Heart left ventricle (tissue), 16 donors: ENCODE measurements at regions not wholly inside any gene's neighbourhood (a gene's known extent, or its start where the extent isn't known, plus 50 kb on each side); places are given as distances from the start of the nearest gene placed in this dataset.
A peak's percentile ranks its signal among the peaks of the same experiment; 100 is the strongest.

Experiments
- ATAC-seq, 4 donors: fragments of 200-7000 bp; cut with Tn5 transposase; one replicate each; pipeline ENCODE4 v1.9.1; 2020 to 2022; ENCODE audit warnings: moderate library complexity in 4 of 4, mild to moderate bottlenecking in 3 of 4, moderate number of reproducible peaks in 1 of 4
- DNase-seq, 5 donors: peaks; one replicate each; pipeline ENCODE4 v3.0.0-alpha.2; 2020
- H3K27ac ChIP-seq, 12 donors: fragments of 200-600 bp; sonication (generic) in 4 of 12; one replicate each; pipeline versions ENCODE4 v1.5.0 to v1.8.0; 2016 to 2022; ENCODE audit warnings: mild to moderate bottlenecking in 2 of 12
- H3K27me3 ChIP-seq, 9 donors: fragments of 200-600 bp; sonication (generic) in 2 of 9; one replicate each; pipeline versions ENCODE4 v1.5.1 to v1.8.0; 2016 to 2022; ENCODE audit warnings: mild to moderate bottlenecking in 3 of 9
- H3K36me3 ChIP-seq, 9 donors: fragments of 200-600 bp; sonication (generic) in 2 of 9; one replicate each; pipeline versions ENCODE4 v1.5.0 to v1.8.0; 2018 to 2022; ENCODE audit warnings: mild to moderate bottlenecking in 2 of 9
- H3K4me1 ChIP-seq, 12 donors: fragments of 200-600 bp; sonication (generic) in 4 of 12; one replicate each; pipeline versions ENCODE4 v1.5.0 to v1.8.0; 2016 to 2022; ENCODE audit warnings: mild to moderate bottlenecking in 3 of 12
- H3K4me3 ChIP-seq, 12 donors: fragments of 200-600 bp; sonication (generic) in 4 of 12; one replicate each; pipeline versions ENCODE4 v1.5.0 to v1.8.0; 2017 to 2022; ENCODE audit warnings: mild to moderate bottlenecking in 9 of 12, moderate library complexity in 4 of 12
- H3K9me3 ChIP-seq, 12 donors: fragments of 200-600 bp; sonication (generic) in 4 of 12; one replicate each; pipeline versions ENCODE4 v1.5.0 to v1.8.0; 2016 to 2022; ENCODE audit warnings: mild to moderate bottlenecking in 1 of 12
- CTCF ChIP-seq, 12 donors: fragments of 200-600 bp; sonication (generic) in 4 of 12; IDR thresholded peaks; one replicate each; pipeline versions ENCODE4 v1.5.0 to v1.8.0; 2018 to 2022; ENCODE audit warnings: antibody characterized with exemption in 12 of 12, mild to moderate bottlenecking in 5 of 12
- POLR2A ChIP-seq, 2 donors: fragments of 450-650 bp; IDR thresholded peaks; one replicate each; pipeline ENCODE4 v1.6.1; 2017; ENCODE audit warnings: antibody characterized with exemption in 2 of 2, mild to moderate bottlenecking in 2 of 2, moderate library complexity in 2 of 2
- WGBS, 4 donors: extraction: QIAGEN DNeasy Blood & Tissue Kit in 2 of 4; methylation state at CpG; one replicate each; pipeline versions ENCODE4 v1.1.5 to v1.1.7; 2013 to 2018; 5-methylcytosine and 5-hydroxymethylcytosine counted together
- intact Hi-C, 10 donors: fragments of 100-400 bp; cut with DNase I; formaldehyde crosslinking; loops; one replicate each; pipeline versions ENCODE4 v1.11.1 to v1.14.2; 2022
- donor health status: ischemic (EF 13 %, LVEDD 7.1; RV severe dilation, severe dysfunction).
- donor health status: healthy with polysubstance abuse.
- donor health status: DM: no; HTN: yes; CAD: no.
- donor health status: DM: no; HTN: no; CAD: no.
- donor health status: ischemic (EF 25% LVEDD 6.9; RV normal size, moderate dysfunction).
- donor health status: ischemic (EF 25% LVEDD 5.7; RV mildly dilated, moderate dysfunction).
- donor health status: healthy.
- donor health status: DM: yes; HTN: yes; CAD: no.
- donor health status: ischemic (EF 35%, LVEDD 5.7; RV mildly dilated, moderate dysfunction).
- donor health status: nonischemic (EF 11% LVEDD 7.7; RV severe dilation, severe dysfunction).
- donor health status: DM: yes; HTN: yes; CAD: no.
- donor health status: PGD.
- donor health status: ischemic (EF 29% LVEDD 5.4; RV normal size, mild dysfunction).
- donor health status: nonischemic (EF 23%, LVEDD 6.1; RV moderate dilation, normal function).

GRCh38 chr11:45073685-45074141 lies 72.7 kb upstream of the PRDM11 start:
- Histone ChIP-seq H3K27ac (peak overlapping the region in 1 of 12 donors; percentile 34), H3K9me3 (no peaks in the 10 kb centered on the region), H3K36me3 (no peaks in the 10 kb centered on the region), H3K27me3 (no peaks in the 10 kb centered on the region), H3K4me3 (no peak overlapping the region), H3K4me1 (peaks cover 0 to 21% (median 4%) of the 10 kb centered on the region in 12 donors)
- intact Hi-C loops = no loop called here
- ATAC-seq (peak in 3 of 4 donors; percentile 19 to 53 (median 42)), DNase-seq (no peak)
- WGBS, 4 donors = 47 to 64% (median 50%) methylated on average over 8 to 11 of the region's 11 CpGs
- no peak for TF ChIP-seq CTCF (IDR thresholded peaks at IDR 0.05)
- TF ChIP-seq POLR2A (IDR thresholded peaks at IDR 0.05) = no peak

- no peaks in the 10 kb centered on the region for H3K36me3 ChIP-seq
- no peaks in the 10 kb centered on the region for H3K9me3 ChIP-seq
- intact Hi-C loops = no loop called here
- TF ChIP-seq CTCF (IDR thresholded peaks at IDR 0.05) = no peak
- TF ChIP-seq POLR2A (IDR thresholded peaks at IDR 0.05) = no peak
- no peaks in the 10 kb centered on the region for H3K27me3 ChIP-seq
- no peak overlapping the region for H3K27ac ChIP-seq
- peaks cover 0 to 37% (median 9%) of the 10 kb centered on the region in 12 donors for H3K4me1 ChIP-seq
- no peak overlapping the region for H3K4me3 ChIP-seq
- DNase-seq (no peak), ATAC-seq (no peak)
- 87 to 98% (median 95%) methylated on average over 4 of the region's 4 CpGs for WGBS, 4 donors
These were observed 70.9 kb upstream of the PRDM11 start for GRCh38 chr11:45075519-45075918.

- Histone ChIP-seq H3K4me1 (peaks cover 0 to 37% (median 9%) of the 10 kb centered on the region in 12 donors), H3K27ac (no peak overlapping the region), H3K36me3 (no peaks in the 10 kb centered on the region), H3K27me3 (no peaks in the 10 kb centered on the region), H3K4me3 (no peak overlapping the region), H3K9me3 (no peaks in the 10 kb centered on the region)
- no peak for ATAC-seq
- intact Hi-C loops = no loop called here
- TF ChIP-seq POLR2A (IDR thresholded peaks at IDR 0.05) = no peak
- no peak for TF ChIP-seq CTCF (IDR thresholded peaks at IDR 0.05)
- 93 to 99% (median 98%) methylated on average over 4 of the region's 4 CpGs for WGBS, 4 donors
- no peak for DNase-seq
These were observed 70.5 kb upstream of the PRDM11 start for GRCh38 chr11:45075952-45076351.

GRCh38 chr11:45076761-45077160 lies 69.7 kb upstream of the PRDM11 start:
- Histone ChIP-seq H3K9me3 (no peaks in the 10 kb centered on the region), H3K27me3 (no peaks in the 10 kb centered on the region), H3K27ac (no peak overlapping the region), H3K4me3 (no peak overlapping the region), H3K4me1 (peaks cover 0 to 40% (median 8%) of the 10 kb centered on the region in 12 donors), H3K36me3 (no peaks in the 10 kb centered on the region)
- intact Hi-C loops = no loop called here
- ATAC-seq = no peak
- DNase-seq = no peak
- WGBS, 4 donors = 83 to 90% (median 90%) methylated on average over 2 of the region's 2 CpGs
- TF ChIP-seq CTCF (IDR thresholded peaks at IDR 0.05) (no peak), POLR2A (IDR thresholded peaks at IDR 0.05) (no peak)
